GM10266 (cell line): ENCODE measurements at regions not wholly inside any gene's neighbourhood (a gene's known extent, or its start where the extent isn't known, plus 50 kb on each side); places are given as distances from the start of the nearest gene placed in this dataset.

Experiments used
- DNase-seq: peaks from one replicate; pipeline ENCODE4 v3.0.0; 2012; ENCODE audit errors: extremely low spot score
- CTCF ChIP-seq: IDR thresholded peaks from 2 replicates; pipeline ENCODE4 v1.5.1; 2012; ENCODE audit warnings: mild to moderate bottlenecking, low read depth; ENCODE audit not compliant: control insufficient read depth, insufficient read depth; ENCODE audit errors: missing control alignments

GRCh38 chr1:105997516-105997915, 1059.0 kb upstream of the PRMT6 start:
- no peak for DNase-seq
- TF ChIP-seq CTCF = no peak

- DNase-seq = peak; percentile 8
- TF ChIP-seq CTCF = no peak
Measured at GRCh38 chr1:106022312-106022902, 1034.1 kb upstream of the PRMT6 start.

- no peak for TF ChIP-seq CTCF
- DNase-seq = no peak
Measured at GRCh38 chr1:106027871-106028270, 1028.6 kb upstream of the PRMT6 start.

GRCh38 chr1:106037526-106037925, 1018.9 kb upstream of the PRMT6 start:
- no peak for TF ChIP-seq CTCF
- DNase-seq = no peak

- DNase-seq = no peak
Measured at GRCh38 chr1:106038260-106038659, 1018.2 kb upstream of the PRMT6 start.

GRCh38 chr1:106043971-106044370, 1012.5 kb upstream of the PRMT6 start:
- TF ChIP-seq CTCF = no peak
- DNase-seq = no peak

More at GRCh38 chr1:106038260-106038659, 1018.2 kb upstream of the PRMT6 start:
- TF ChIP-seq CTCF = no peak

GRCh38 chr1:106047210-106047609, 1009.3 kb upstream of the PRMT6 start:
- no peak for DNase-seq

More at GRCh38 chr1:106047210-106047609, 1009.3 kb upstream of the PRMT6 start:
- TF ChIP-seq CTCF = no peak
